GM12801 (cell line): ENCODE measurements at regions not wholly inside any gene's neighbourhood (a gene's known extent, or its start where the extent isn't known, plus 50 kb on each side); places are given as distances from the start of the nearest gene placed in this dataset.

Source experiments
- CTCF ChIP-seq: IDR thresholded peaks from one replicate; pipeline ENCODE4 v1.5.1; 2011; ENCODE audit warnings: control low read depth; ENCODE audit not compliant: insufficient read length; ENCODE audit errors: extremely low read depth

- no peak for TF ChIP-seq CTCF
These were observed 112.9 kb upstream of the TOP1 start for GRCh38 chr20:40915756-40916155.

- no peak for TF ChIP-seq CTCF
These were observed 112.3 kb upstream of the TOP1 start for GRCh38 chr20:40916276-40916675.

GRCh38 chr20:40920291-40920690, 108.3 kb upstream of the TOP1 start:
- TF ChIP-seq CTCF = no peak

GRCh38 chr20:40922865-40923264, 105.8 kb upstream of the TOP1 start:
- TF ChIP-seq CTCF = no peak

- TF ChIP-seq CTCF = no peak
These were observed 102.7 kb upstream of the TOP1 start for GRCh38 chr20:40925829-40926510.

- no peak for TF ChIP-seq CTCF
These were observed 101.7 kb upstream of the TOP1 start for GRCh38 chr20:40926928-40927327.

GRCh38 chr20:40930561-40930960, 98.1 kb upstream of the TOP1 start:
- no peak for TF ChIP-seq CTCF
